HG02852 (cell line): ENCODE measurements at regions not wholly inside any gene's neighbourhood (a gene's known extent, or its start where the extent isn't known, plus 50 kb on each side); places are given as distances from the start of the nearest gene placed in this dataset.

Source experiments
- ATAC-seq: cut with Tn5 transposase; IDR thresholded peaks from one replicate; pipeline ENCODE4 v1.9.1; 2021; ENCODE audit warnings: mild to moderate bottlenecking, moderate library complexity; ENCODE audit not compliant: unreplicated experiment

DNA sequence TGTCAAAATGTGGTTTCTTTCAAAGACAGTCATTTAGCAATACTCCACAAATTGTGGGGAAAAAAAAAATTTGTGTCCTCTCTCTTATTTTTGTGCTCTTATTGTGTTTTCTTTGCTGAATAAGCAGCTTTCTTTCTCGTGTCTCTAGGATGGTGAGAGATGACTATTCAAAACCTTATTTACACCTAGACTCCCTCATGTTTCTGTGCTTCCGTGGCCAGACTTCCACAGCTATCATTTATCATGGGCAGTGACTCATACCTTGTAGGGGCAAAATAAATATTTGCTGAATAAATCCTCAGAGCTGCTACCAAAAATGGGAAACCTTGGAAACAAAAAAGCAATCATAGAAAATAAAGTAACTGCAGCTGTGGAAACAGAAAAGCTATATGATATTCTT is 204.9 kb upstream of the MIR17HG start:
- no peak for ATAC-seq

DNA sequence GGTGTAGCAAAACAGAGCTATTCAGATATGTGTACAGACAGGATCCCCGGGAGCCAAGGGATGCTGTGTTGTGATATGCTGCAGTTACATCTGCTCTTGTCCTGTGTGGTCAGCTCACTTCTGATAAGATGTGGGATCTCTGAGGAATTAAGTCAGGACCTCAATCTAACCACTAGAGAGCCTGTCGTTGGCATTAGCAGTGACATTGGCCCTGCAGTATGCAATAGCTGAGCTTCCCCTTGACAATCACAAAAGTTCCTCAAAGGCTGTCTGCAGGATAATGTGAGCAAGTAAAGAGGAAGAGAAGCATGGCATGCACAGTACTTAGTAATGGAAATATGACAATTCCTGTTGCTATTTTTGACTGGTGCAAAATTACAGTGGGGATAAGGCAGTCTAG is 203.4 kb upstream of the MIR17HG start:
- no peak for ATAC-seq

GRCh38 chr13:91144486-91144885 is 203.0 kb upstream of the MIR17HG start:
- ATAC-seq = no peak

DNA sequence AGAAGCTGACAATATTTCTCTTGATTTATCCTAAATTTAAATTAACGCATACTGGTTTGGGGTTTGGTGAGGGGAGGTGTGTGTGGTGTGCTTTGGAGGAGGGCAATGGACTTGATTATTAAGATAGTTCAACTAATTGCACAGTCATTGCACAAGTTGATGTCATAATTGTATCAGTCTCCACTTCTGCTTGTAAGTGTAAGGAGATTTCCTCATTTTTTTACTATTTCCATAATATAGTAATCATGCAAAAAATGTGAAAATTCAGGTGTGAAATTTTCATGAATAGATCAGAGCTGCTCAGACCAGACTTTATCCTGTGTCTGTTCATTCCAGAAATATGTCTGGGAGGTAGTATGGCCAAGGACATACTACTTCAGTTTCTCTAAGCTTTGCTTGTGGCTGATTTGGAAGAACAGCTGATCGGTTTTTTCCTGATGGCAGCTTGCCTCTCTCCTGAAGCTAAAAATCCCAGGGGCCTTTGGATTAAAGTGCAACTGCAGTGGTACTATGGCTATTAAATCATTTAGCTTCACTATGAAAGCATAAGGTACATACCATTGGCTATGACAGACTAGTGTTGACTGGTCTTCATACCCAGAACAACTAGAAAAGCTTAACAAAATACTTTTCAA is 201.8 kb upstream of the MIR17HG start:
- ATAC-seq = no peak

- ATAC-seq = no peak
Observed at GRCh38 chr13:91146601-91147000, 200.9 kb upstream of the MIR17HG start.

- no peak for ATAC-seq
Observed at GRCh38 chr13:91148098-91148497, 199.4 kb upstream of the MIR17HG start.

- no peak for ATAC-seq
Observed at GRCh38 chr13:91151921-91152320, 195.6 kb upstream of the MIR17HG start.

GRCh38 chr13:91153372-91153771 is 194.1 kb upstream of the MIR17HG start:
- ATAC-seq = no peak

DNA sequence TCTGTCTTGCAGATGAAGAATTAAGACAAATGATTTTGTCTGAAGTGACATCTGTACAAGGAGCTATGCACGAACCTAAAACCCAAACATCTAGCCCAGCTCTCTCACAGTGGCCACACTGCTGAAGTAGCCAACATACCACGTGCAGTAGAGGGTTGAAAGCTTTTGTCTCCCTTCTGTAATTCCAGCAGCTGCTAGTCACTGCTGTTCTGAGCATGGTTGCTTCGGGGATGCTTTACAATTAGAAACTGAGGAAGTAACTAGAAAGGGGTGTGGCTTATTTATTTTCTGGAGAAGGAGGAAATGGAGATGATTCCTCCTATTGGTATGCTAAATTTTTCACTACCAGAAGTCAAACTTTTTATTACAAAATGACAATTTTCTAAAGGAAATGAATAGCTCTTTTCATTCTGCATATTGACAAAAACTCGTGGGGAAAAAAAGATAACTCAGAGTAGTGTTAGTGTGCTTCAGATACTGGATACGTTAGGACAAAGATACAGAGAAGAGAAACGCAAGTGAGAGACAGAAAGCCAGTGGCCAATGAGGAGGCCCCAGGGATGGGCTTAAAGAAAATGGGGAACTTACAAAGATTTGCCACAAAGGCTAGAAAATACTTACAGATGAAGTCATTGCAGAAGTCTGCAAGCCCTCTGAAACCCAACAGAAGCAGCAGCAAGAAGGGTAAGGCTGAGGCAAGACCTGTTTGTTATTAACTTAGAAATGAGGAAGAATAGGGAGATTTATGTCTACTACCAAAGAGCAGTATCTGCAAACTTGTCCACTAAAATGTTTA is 192.7 kb upstream of the MIR17HG start:
- no peak for ATAC-seq

- no peak for ATAC-seq
Observed at GRCh38 chr13:91155512-91156114, 191.9 kb upstream of the MIR17HG start.

GRCh38 chr13:91157273-91158016 is 190.0 kb upstream of the MIR17HG start:
- ATAC-seq = no peak

GRCh38 chr13:91158017-91158395 is 189.5 kb upstream of the MIR17HG start:
- ATAC-seq = no peak

DNA sequence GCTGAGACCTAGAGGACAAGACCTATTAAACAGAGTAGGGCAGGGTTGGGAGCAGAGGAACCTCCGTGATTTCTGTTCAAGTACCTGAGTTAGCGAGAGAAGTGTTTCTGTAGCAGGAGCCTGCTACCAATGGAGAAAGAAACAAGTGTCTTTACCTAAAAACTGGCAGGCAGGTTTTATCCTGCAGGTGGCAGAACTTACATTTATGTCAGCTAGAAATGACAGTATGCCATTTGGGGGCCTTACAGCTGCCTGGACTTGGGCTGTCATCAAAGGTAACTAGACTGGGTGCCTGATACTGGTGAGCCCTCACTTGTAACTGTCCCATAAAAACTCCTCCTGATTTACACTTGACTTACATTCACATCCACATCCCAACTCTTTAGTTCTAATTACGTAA is 185.3 kb upstream of the MIR17HG start:
- no peak for ATAC-seq

GRCh38 chr13:91162589-91162988 is 184.9 kb upstream of the MIR17HG start:
- ATAC-seq = no peak

- no peak for ATAC-seq
Observed at GRCh38 chr13:91165758-91166157, 181.7 kb upstream of the MIR17HG start.

DNA sequence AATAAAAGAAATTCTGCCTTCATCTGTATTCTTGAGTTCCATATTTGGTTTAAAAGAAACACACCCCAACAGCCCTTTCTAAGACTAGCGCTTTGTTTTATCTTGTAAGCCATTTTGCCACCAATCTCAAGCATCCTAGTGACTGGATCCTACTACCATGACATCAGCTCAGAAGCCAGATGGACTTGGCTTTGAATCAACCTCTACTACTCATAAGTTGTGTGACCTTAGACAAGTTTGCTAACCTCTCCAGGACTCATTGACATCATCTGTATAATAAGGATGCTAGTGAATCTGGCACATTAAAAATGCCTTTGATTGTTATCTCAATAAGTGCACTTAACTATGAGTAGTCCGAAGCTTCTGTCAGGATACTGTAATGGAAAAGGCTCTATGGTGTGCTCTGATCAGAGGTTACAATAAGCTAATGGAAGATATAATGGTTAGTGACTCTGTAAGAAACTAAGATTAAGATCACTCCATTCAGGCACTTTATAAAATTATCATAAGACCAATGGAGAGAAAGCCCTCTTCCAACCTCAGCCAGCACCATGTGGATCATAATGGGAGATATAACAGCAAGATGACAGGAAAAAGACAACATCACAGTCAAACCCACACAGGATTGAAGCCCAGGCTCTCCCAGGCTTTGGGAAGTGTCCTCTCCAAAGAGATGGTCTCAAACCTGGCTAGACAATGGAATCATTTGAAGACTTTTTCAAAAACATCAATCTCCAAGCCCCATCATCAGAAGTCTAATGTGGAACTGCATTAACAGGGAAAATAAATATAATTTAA is 180.6 kb upstream of the MIR17HG start:
- ATAC-seq = no peak

DNA sequence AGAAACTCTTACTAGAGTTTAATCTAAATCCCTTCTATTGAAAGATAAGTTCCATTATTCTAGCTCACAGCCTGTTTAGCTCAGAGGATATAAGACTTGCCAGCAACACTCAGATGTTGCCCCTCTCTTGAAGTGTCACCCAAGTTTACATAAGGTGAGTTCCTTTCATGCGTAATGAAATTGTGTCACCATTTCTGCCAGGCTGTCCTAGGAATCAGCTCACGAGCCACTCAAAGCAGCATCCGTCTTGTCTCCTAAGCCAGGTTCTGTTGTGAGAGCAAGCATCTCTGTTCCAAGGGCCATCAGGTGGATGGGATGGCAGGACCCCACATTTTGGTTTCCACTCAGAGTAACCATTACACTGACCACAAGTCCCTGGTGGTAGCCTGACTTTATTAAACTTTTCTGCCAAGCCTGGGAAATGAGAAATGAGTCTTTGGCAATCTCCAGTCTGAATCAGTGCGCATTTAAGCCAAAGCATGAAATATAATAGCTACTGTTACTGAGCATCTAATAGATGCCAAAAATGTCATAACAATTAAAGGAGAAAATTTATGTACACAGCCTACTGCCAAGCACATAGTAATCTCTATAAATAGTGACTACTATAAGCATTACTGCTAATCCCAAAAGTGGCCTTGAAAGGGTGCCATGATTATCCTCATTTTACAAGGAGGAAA is 179.6 kb upstream of the MIR17HG start:
- ATAC-seq = no peak

DNA sequence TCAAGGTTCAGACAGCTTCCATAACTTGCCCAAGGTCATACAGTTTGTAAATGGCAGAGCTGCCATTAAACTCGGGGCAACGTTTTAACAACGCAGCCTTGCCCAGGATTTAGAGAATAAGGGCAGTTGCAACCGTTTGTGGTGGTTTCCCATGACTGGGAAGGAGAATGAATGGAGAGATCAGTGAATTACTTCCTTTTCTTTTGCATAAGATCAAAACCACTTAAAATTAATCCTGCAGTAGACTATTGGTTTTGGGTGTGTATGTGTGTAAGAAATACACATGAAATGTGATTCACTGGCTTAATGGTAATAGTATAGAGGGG is 179.1 kb upstream of the MIR17HG start:
- ATAC-seq = no peak

- no peak for ATAC-seq
Observed at GRCh38 chr13:91169321-91170050, 178.0 kb upstream of the MIR17HG start.

DNA sequence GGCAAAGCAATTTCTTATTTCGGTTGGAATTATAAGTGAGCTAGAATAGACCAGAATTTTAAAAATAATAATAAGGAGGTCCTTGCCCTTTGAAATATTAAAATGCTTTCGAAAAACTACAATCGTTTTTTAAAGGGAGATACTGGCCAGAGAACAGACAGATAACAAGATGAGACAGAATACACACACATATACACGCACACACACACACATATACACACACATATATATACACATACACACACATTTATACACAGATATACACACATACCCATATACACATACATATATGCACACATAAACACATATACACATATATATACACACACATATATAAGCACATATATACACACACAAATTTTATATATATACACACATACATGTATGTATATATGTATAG is 175.3 kb upstream of the MIR17HG start:
- ATAC-seq = no peak
